D721Med (cell line): ENCODE measurements at regions not wholly inside any gene's neighbourhood (a gene's known extent, or its start where the extent isn't known, plus 50 kb on each side); places are given as distances from the start of the nearest gene placed in this dataset.

Experiments
- DNase-seq: peaks from one replicate; pipeline ENCODE4 v3.0.0; 2011; ENCODE audit warnings: low spot score; ENCODE audit not compliant: insufficient read length
- FAIRE-seq: peaks from 2 replicates; lab custom pipeline; 2011; peaks lifted over from hg19 to GRCh38; lab: Jason Lieb, UNC
- CTCF ChIP-seq: IDR thresholded peaks from 2 replicates; pipeline ENCODE4 v1.5.1; 2012; ENCODE audit warnings: mild to moderate bottlenecking, control low read depth; ENCODE audit not compliant: insufficient read depth; ENCODE audit errors: missing control alignments

GRCh38 chr9:16136961-16137360, 584.1 kb downstream of the CCDC171 start:
- no peak for FAIRE-seq
- TF ChIP-seq CTCF = no peak
- no peak for DNase-seq

GRCh38 chr9:16138561-16139491, 586.0 kb downstream of the CCDC171 start:
- DNase-seq (no peak), FAIRE-seq (no peak)
- no peak for TF ChIP-seq CTCF

- FAIRE-seq (no peak), DNase-seq (no peak)
- TF ChIP-seq CTCF = no peak
Observed at GRCh38 chr9:16139774-16140173, 586.9 kb downstream of the CCDC171 start.

GRCh38 chr9:16143310-16143709, 590.5 kb downstream of the CCDC171 start:
- DNase-seq = no peak
- no peak for TF ChIP-seq CTCF
- no peak for FAIRE-seq

- DNase-seq = no peak
- TF ChIP-seq CTCF = no peak
- FAIRE-seq = no peak
Observed at GRCh38 chr9:16143947-16144890, 591.4 kb downstream of the CCDC171 start.

- TF ChIP-seq CTCF = no peak
- FAIRE-seq (no peak), DNase-seq (no peak)
Observed at GRCh38 chr9:16145196-16145950, 592.5 kb downstream of the CCDC171 start.
